A549 (cell line): ENCODE measurements at regions not wholly inside any gene's neighbourhood (a gene's known extent, or its start where the extent isn't known, plus 50 kb on each side); places are given as distances from the start of the nearest gene placed in this dataset.

Experiments used
- ATAC-seq, 2 experiments: fragments of 200-7000 bp in 1 of 2; fragments of >200 bp in 1 of 2; cut with Nextera tagmentation in 1 of 2; cut with Tn5 transposase in 1 of 2; 3 replicates each; pipeline versions ENCODE4 v1.8.0 to v1.9.1; 2018 to 2020; ENCODE audit warnings: mild to moderate bottlenecking in 1 of 2, moderate library complexity in 1 of 2
- CTCF ChIA-PET: fragments of 300-600 bp; sonication (Branson Sonifier 250); formaldehyde crosslinking; extraction: SDS; loops from one replicate; lab custom pipeline; 2021; ENCODE audit warnings: antibody characterized with exemption, inconsistent platforms; lab: Yijun Ruan, JAX
- POLR2A ChIA-PET: fragments of 350-600 bp; formaldehyde crosslinking; extraction: SDS; loops from one replicate; lab custom pipeline; 2021; ENCODE audit warnings: antibody characterized with exemption, inconsistent platforms; lab: Yijun Ruan, JAX
- DNase-seq, 2 experiments: peaks; one replicate each; pipeline versions ENCODE4 v3.0.0 to v3.0.0-alpha.2; 2011 to 2016; ENCODE audit warnings: low read depth in 1 of 2, low spot score in 1 of 2
- FAIRE-seq: peaks from 2 replicates; lab custom pipeline; 2011; peaks lifted over from hg19 to GRCh38; lab: Jason Lieb, UNC
- H3K27ac ChIP-seq, 2 experiments: fragments of >200 bp; sonication (Bioruptor Twin); formaldehyde crosslinking; 3 replicates each; pipeline ENCODE4 v1.5.1; 2016 to 2017
- H3K4me1 ChIP-seq: fragments of >200 bp; sonication (Bioruptor Twin); formaldehyde crosslinking; 3 replicates; pipeline ENCODE4 v1.6.1; 2016
- H3K4me2 ChIP-seq: fragments of >200 bp; sonication (Bioruptor Twin); formaldehyde crosslinking; 3 replicates; pipeline ENCODE4 v1.6.1; 2016
- H3K4me3 ChIP-seq: fragments of >200 bp; sonication (Bioruptor Twin); formaldehyde crosslinking; 3 replicates; pipeline ENCODE4 v1.5.1; 2016
- H3K9me3 ChIP-seq: fragments of >200 bp; sonication (Bioruptor Twin); formaldehyde crosslinking; 3 replicates; pipeline ENCODE4 v1.6.1; 2016
- CEBPB ChIP-seq, 2 experiments: fragments of >200 bp in 1 of 2; sonication (Bioruptor Twin) in 1 of 2; formaldehyde crosslinking in 1 of 2; IDR thresholded peaks; 2 replicates each; pipeline ENCODE4 v1.6.1; 2012 to 2016
- EHMT2 ChIP-seq: fragments of 200-600 bp; sonication (generic); IDR thresholded peaks from 2 replicates; pipeline ENCODE4 v1.6.1; 2016; ENCODE audit warnings: antibody characterized with exemption, low read depth, mild to moderate bottlenecking, moderate library complexity
- FOSL2 ChIP-seq, 2 experiments: fragments of 450-650 bp in 1 of 2; fragments of >200 bp in 1 of 2; sonication (Bioruptor Twin) in 1 of 2; formaldehyde crosslinking; IDR thresholded peaks; 2 replicates each; pipeline versions ENCODE4 v1.5.0 to v1.6.1; 2016 to 2020; ENCODE audit warnings: mild to moderate bottlenecking in 1 of 2, moderate library complexity in 1 of 2
- FOXS1 ChIP-seq: fragments of 250-450 bp; sonication (Bioruptor Pico); IDR thresholded peaks from 2 replicates; pipeline ENCODE4 v1.5.0; 2020; ENCODE audit warnings: mild to moderate bottlenecking, moderate library complexity
- GATA3 ChIP-seq: IDR thresholded peaks from 2 replicates; pipeline ENCODE4 v1.6.1; 2012; ENCODE audit warnings: borderline replicate concordance
- HDAC2 ChIP-seq: fragments of 200-600 bp; sonication (generic); IDR thresholded peaks from 2 replicates; pipeline ENCODE4 v1.6.1; 2016
- HEYL ChIP-seq: fragments of 250-450 bp; sonication (Bioruptor Pico); IDR thresholded peaks from 2 replicates; pipeline ENCODE4 v1.8.0; 2021; ENCODE audit warnings: mild to moderate bottlenecking, moderate library complexity
- HOXB13 ChIP-seq: fragments of 250-450 bp; sonication (Bioruptor Pico); IDR thresholded peaks from 2 replicates; pipeline ENCODE4 v1.5.0; 2020; ENCODE audit warnings: low read depth, mild to moderate bottlenecking, moderate library complexity
- JUNB ChIP-seq: fragments of >200 bp; sonication (Bioruptor Twin); formaldehyde crosslinking; IDR thresholded peaks from 2 replicates; pipeline ENCODE4 v1.6.1; 2016
- KDM1A ChIP-seq: fragments of 200-600 bp; sonication (generic); IDR thresholded peaks from 2 replicates; pipeline ENCODE4 v1.6.1; 2016; ENCODE audit warnings: low read depth, mild to moderate bottlenecking
- KDM5A ChIP-seq: fragments of 200-600 bp; sonication (generic); IDR thresholded peaks from 2 replicates; pipeline ENCODE4 v1.6.1; 2016; ENCODE audit warnings: antibody characterized with exemption, mild to moderate bottlenecking
- MAZ ChIP-seq: fragments of 150-350 bp; IDR thresholded peaks from 2 replicates; pipeline ENCODE4 v1.6.1; 2014; ENCODE audit warnings: antibody characterized with exemption, low read depth, low read length, borderline replicate concordance
- NFE2L2 ChIP-seq: fragments of 150-350 bp; conservative IDR thresholded peaks from 2 replicates; pipeline ENCODE4 v1.6.1; 2014; ENCODE audit warnings: low read length
- NPAS2 ChIP-seq: fragments of 250-450 bp; sonication (Bioruptor Pico); IDR thresholded peaks from 2 replicates; pipeline ENCODE4 v1.8.0; 2022; ENCODE audit warnings: mild to moderate bottlenecking, moderate library complexity, borderline replicate concordance
- PHF8 ChIP-seq: fragments of 200-600 bp; sonication (generic); IDR thresholded peaks from 2 replicates; pipeline ENCODE4 v1.6.1; 2016; ENCODE audit warnings: low read depth, mild to moderate bottlenecking, antibody characterized with exemption, moderate library complexity, borderline replicate concordance
- POLR2A ChIP-seq: IDR thresholded peaks from 2 replicates; pipeline ENCODE4 v1.6.1; 2012; ENCODE audit warnings: mild to moderate bottlenecking, low read length
- RAD21 ChIP-seq, 2 experiments: fragments of >200 bp in 1 of 2; sonication (Bioruptor Twin) in 1 of 2; formaldehyde crosslinking in 1 of 2; IDR thresholded peaks in 1 of 2; conservative IDR thresholded peaks in 1 of 2; 2 replicates in 1 of 2; 3 replicates in 1 of 2; pipeline ENCODE4 v1.6.1; 2012 to 2018; ENCODE audit warnings: inconsistent platforms in 1 of 2
- SREBF2 ChIP-seq: fragments of 450-650 bp; IDR thresholded peaks from 2 replicates; pipeline ENCODE4 v1.6.1; 2014; ENCODE audit warnings: mild to moderate bottlenecking, moderate library complexity
- TFCP2L1 ChIP-seq: fragments of 250-450 bp; sonication (Bioruptor Pico); IDR thresholded peaks from 2 replicates; pipeline ENCODE4 v1.5.0; 2021; ENCODE audit warnings: mild to moderate bottlenecking
- TP53 ChIP-seq: fragments of 250-450 bp; sonication (Bioruptor Pico); IDR thresholded peaks from 2 replicates; pipeline ENCODE4 v1.5.0; 2021; ENCODE audit warnings: mild to moderate bottlenecking, moderate library complexity
- ZFP36 ChIP-seq: fragments of 450-650 bp; IDR thresholded peaks from 2 replicates; pipeline ENCODE4 v1.6.1; 2014; ENCODE audit warnings: borderline replicate concordance; ENCODE audit not compliant: partially characterized antibody
- ZNF302 ChIP-seq: fragments of 250-450 bp; sonication (Bioruptor Pico); IDR thresholded peaks from 2 replicates; pipeline ENCODE4 v1.9.0; 2021; ENCODE audit warnings: inconsistent platforms, mild to moderate bottlenecking, moderate library complexity
- ZSCAN20 ChIP-seq: fragments of 250-450 bp; sonication (Bioruptor Pico); IDR thresholded peaks from 2 replicates; pipeline ENCODE4 v1.8.0; 2022; ENCODE audit warnings: mild to moderate bottlenecking, moderate library complexity
- whole genome bisulfite sequencing: methylation state at CpG from one replicate; pipeline ENCODE4 v1.1.6; 2017; ENCODE audit errors: missing lambda C conversion rate; 5-methylcytosine and 5-hydroxymethylcytosine counted together
- TF ChIP-seq, protein P1 (sequence below): fragments of >200 bp; sonication (Bioruptor Twin); formaldehyde crosslinking; IDR thresholded peaks from 2 replicates; pipeline ENCODE4 v1.6.1; 2016
- TF ChIP-seq, protein P2 (sequence below): fragments of 150-350 bp; IDR thresholded peaks from 2 replicates; pipeline ENCODE4 v1.6.1; 2014; ENCODE audit warnings: low read depth, mild to moderate bottlenecking, low read length
- TF ChIP-seq, protein P3 (sequence below): fragments of 250-450 bp; sonication (Bioruptor Pico); IDR thresholded peaks from 2 replicates; pipeline ENCODE4 v1.5.0; 2020; ENCODE audit warnings: low read depth, mild to moderate bottlenecking, moderate library complexity
- TF ChIP-seq, protein P4 (sequence below): fragments of 450-650 bp; IDR thresholded peaks from 2 replicates; pipeline ENCODE4 v1.6.1; 2014; ENCODE audit warnings: antibody characterized with exemption

DNA sequence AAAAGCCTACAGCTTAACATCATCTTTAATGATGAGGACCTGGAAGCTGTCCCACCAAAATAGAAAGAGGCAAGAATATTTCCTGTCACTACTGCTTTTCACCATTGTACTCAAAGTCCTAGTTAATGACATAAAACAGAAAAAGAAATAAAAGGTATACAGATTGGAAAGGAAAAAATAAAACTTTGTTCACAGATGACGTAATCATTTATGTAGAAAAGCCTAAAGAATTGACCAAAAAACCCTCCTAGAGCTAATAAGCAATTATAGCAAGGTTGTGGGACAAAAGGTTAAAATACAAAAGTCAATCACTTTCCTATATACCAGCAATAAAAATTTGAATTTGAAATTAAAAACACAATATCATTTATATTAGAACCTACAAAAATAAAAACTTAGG, 97.2 kb upstream of the MDGA2 start:
- no peak overlapping the region for H3K4me3 ChIP-seq
- no peaks in the 10 kb centered on the region for H3K9me3 ChIP-seq
- no peak overlapping the region for H3K4me2 ChIP-seq
- POLR2A ChIA-PET: no interaction called here
- WGBS: 6% methylated on average over 1 of the region's 1 CpG
- no peak for DNase-seq
- no peak for FAIRE-seq
- no peaks in the 10 kb centered on the region for H3K4me1 ChIP-seq
- no peak for ATAC-seq
- TF ChIP-seq GATA3 (no peak), FOSL2 (IDR thresholded peaks at IDR 0.05) (no peak), FOSL2 (CRISPR knock-in tag; IDR thresholded peaks at IDR 0.05) (no peak), KDM5A (no peak), NPAS2 (no peak), HDAC2 (no peak), PHF8 (no peak), FOXS1 (CRISPR knock-in tag) (no peak), SREBF2 (no peak), MAZ (no peak)
- TF ChIP-seq, protein P1, sequence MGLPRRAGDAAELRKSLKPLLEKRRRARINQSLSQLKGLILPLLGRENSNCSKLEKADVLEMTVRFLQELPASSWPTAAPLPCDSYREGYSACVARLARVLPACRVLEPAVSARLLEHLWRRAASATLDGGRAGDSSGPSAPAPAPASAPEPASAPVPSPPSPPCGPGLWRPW: no peak
- no peak overlapping the region for H3K27ac ChIP-seq
- CTCF ChIA-PET: no interaction called here

DNA sequence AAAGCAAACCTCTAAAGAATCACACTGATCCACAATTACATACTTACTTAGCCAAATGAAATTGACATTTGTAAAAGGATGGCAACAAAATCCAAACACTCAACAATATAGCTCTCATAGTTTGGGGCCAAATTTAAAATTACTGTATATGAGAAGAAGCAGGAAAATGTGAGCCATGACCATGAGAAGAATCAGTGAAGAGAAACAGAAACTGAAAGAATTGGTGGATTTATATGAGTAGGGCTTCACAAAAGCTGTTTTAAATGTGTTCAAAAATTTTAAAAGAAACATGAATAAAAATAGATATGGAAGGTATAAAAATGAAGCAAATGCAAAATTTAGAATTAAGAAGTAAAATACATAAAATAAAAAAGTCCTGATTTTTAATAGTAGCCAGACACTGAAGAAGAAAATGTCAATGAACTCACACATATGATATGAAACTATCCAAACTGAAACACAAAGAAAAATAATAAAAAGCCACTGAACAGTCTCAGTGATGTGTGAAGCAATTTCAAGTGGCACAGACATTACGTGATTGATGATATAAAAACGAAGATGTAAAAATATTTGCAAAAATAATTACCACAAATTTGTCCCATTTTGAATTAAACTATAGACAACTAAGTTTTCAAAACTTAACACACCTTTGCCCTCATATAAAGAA, 87.9 kb upstream of the MDGA2 start:
- WGBS: 0% methylated on average over 2 of the region's 2 CpGs
- Histone ChIP-seq H3K4me3 (no peak overlapping the region), H3K4me2 (no peak overlapping the region), H3K27ac (no peak overlapping the region), H3K4me1 (no peaks in the 10 kb centered on the region), H3K9me3 (no peaks in the 10 kb centered on the region)
- ATAC-seq (no peak), FAIRE-seq (no peak), DNase-seq (no peak)
- CTCF ChIA-PET: interaction anchor here (1.1 kb wide), 1 partner anchor 91 kb away, joined by 3 read pairs; no protein-coding TSS in a partner anchor
- POLR2A ChIA-PET: no interaction called here
- TF ChIP-seq JUNB (no peak), TP53 (CRISPR knock-in tag) (no peak), KDM1A (no peak), HEYL (CRISPR knock-in tag) (no peak)

DNA sequence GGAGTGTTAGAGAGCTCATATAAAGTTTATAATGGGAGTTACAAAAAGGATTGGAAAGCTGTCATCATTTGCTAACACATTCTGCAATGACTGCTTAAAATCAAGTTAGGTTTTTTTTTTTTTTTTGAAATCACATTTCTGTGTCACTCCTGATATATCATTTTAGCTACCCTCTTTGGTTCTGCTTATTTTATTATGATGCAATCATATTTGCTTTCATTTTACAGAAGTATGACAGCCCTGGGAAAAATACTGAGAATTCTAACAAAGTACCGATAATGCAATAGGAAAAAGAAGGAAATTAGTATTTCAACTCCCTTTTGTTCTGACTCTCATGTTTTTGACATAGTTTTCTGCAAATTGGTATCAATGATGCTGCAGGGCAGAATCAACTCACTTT, 71.6 kb upstream of the MDGA2 start:
- no peaks in the 10 kb centered on the region for H3K9me3 ChIP-seq
- ATAC-seq: no peak
- no peaks in the 10 kb centered on the region for H3K4me1 ChIP-seq
- POLR2A ChIA-PET: no interaction called here
- CTCF ChIA-PET: no interaction called here
- DNase-seq: no peak
- FAIRE-seq: no peak
- 7% methylated on average over 1 of the region's 1 CpG for WGBS
- TF ChIP-seq HDAC2 (no peak), CEBPB (IDR thresholded peaks at IDR 0.05) (no peak)
- no peak overlapping the region for H3K27ac ChIP-seq
- H3K4me2 ChIP-seq: no peak overlapping the region
- no peak overlapping the region for H3K4me3 ChIP-seq

DNA sequence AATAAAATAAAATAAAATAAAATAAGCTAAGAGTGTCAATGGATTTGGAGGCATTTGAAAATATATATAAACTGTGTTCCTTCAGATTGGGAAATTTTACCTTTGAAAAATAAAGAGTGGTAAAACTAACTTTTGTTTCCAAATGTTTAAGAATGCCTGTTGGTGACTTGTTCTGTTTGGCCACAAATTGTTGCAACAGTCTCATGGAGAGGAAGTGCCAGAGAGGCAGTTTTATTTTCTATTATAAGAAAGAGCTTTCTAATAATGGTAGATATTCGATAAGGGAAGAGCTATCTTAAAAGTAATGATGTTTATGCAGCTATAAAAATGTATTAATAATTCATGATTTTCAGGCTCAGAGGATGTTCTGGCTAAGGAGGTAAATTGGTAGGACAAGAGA, 68.8 kb upstream of the MDGA2 start:
- ChIA-PET POLR2A (interaction anchor here (0.6 kb wide), 1 partner anchor 38 kb away, joined by 3 read pairs; no protein-coding TSS in a partner anchor), CTCF (no interaction called here)
- TF ChIP-seq, protein P2, sequence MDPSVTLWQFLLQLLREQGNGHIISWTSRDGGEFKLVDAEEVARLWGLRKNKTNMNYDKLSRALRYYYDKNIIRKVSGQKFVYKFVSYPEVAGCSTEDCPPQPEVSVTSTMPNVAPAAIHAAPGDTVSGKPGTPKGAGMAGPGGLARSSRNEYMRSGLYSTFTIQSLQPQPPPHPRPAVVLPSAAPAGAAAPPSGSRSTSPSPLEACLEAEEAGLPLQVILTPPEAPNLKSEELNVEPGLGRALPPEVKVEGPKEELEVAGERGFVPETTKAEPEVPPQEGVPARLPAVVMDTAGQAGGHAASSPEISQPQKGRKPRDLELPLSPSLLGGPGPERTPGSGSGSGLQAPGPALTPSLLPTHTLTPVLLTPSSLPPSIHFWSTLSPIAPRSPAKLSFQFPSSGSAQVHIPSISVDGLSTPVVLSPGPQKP: no peak
- TF ChIP-seq TFCP2L1 (CRISPR knock-in tag) (no peak), CEBPB (IDR thresholded peaks at IDR 0.05) (no peak), HDAC2 (no peak), ZNF302 (CRISPR knock-in tag) (no peak), RAD21 (conservative IDR thresholded peaks at IDR 0.05 in 1 of 2, IDR thresholded peaks at IDR 0.05 in 1 of 2) (no peak), NFE2L2 (no peak), PHF8 (no peak), EHMT2 (no peak), SREBF2 (no peak), HOXB13 (CRISPR knock-in tag) (no peak), ZFP36 (no peak), TP53 (CRISPR knock-in tag) (no peak), POLR2A (no peak), ZSCAN20 (CRISPR knock-in tag) (no peak)
- TF ChIP-seq, protein P3, sequence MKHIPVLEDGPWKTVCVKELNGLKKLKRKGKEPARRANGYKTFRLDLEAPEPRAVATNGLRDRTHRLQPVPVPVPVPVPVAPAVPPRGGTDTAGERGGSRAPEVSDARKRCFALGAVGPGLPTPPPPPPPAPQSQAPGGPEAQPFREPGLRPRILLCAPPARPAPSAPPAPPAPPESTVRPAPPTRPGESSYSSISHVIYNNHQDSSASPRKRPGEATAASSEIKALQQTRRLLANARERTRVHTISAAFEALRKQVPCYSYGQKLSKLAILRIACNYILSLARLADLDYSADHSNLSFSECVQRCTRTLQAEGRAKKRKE (CRISPR knock-in tag): no peak
- TF ChIP-seq, protein P4, sequence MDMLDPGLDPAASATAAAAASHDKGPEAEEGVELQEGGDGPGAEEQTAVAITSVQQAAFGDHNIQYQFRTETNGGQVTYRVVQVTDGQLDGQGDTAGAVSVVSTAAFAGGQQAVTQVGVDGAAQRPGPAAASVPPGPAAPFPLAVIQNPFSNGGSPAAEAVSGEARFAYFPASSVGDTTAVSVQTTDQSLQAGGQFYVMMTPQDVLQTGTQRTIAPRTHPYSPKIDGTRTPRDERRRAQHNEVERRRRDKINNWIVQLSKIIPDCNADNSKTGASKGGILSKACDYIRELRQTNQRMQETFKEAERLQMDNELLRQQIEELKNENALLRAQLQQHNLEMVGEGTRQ: no peak
- TF ChIP-seq, protein P1: no peak
- FAIRE-seq (no peak), ATAC-seq (no peak), DNase-seq (no peak)
- H3K4me3 ChIP-seq: no peak overlapping the region
- H3K9me3 ChIP-seq: no peaks in the 10 kb centered on the region
- no peak overlapping the region for H3K4me2 ChIP-seq
- no peak overlapping the region for H3K27ac ChIP-seq
- WGBS: 0% methylated on average over 1 of the region's 1 CpG
- no peaks in the 10 kb centered on the region for H3K4me1 ChIP-seq
